GM12878 (cell line): ENCODE measurements at regions not wholly inside any gene's neighbourhood (a gene's known extent, or its start where the extent isn't known, plus 50 kb on each side); places are given as distances from the start of the nearest gene placed in this dataset.

Source experiments
- ATAC-seq: fragments of 200-7000 bp; cut with Tn5 transposase; 3 replicates; pipeline ENCODE4 v1.9.1; 2020; ENCODE audit warnings: mild to moderate bottlenecking, moderate library complexity
- BruUV-seq: library from RNA; stranded (reverse); fragments of 400-500 nt; replicated peaks from 2 replicates; lab custom pipeline; 2021; lab: Mats Ljungman, UMichigan
- CTCF ChIA-PET: fragments of 300-600 bp; sonication (Branson Sonifier 250); formaldehyde crosslinking; extraction: SDS; loops from one replicate; lab custom pipeline; 2021; ENCODE audit warnings: inconsistent platforms; lab: Yijun Ruan, JAX
- POLR2A ChIA-PET: fragments of 350-600 bp; formaldehyde crosslinking; extraction: SDS; loops from one replicate; lab custom pipeline; 2021; ENCODE audit warnings: inconsistent platforms; lab: Charles Lee
- RAD21 ChIA-PET: fragments of 300-600 bp; sonication (Branson Sonifier 250); formaldehyde crosslinking; loops from one replicate; lab custom pipeline; 2023; ENCODE audit warnings: antibody characterized with exemption; ENCODE audit not compliant: unreplicated experiment; lab: Charles Lee
- SMC1A ChIA-PET: fragments of 300-600 bp; sonication (Branson Sonifier 250); formaldehyde crosslinking; loops from one replicate; lab custom pipeline; 2023; ENCODE audit not compliant: unreplicated experiment, uncharacterized antibody; lab: Charles Lee
- DNase-seq: peaks from one replicate; pipeline ENCODE4 v3.0.0-alpha.2; 2011; ENCODE audit warnings: low read depth, low spot score
- FAIRE-seq: peaks from 3 replicates; lab custom pipeline; 2011; peaks lifted over from hg19 to GRCh38; lab: Jason Lieb, UNC
- H2AFZ ChIP-seq: 2 replicates; pipeline ENCODE4 v1.6.0; 2011; ENCODE audit warnings: low read depth, low read length, control low read depth; ENCODE audit not compliant: control insufficient read depth
- H3K27ac ChIP-seq: 2 replicates; pipeline ENCODE4 v1.5.1; 2011; ENCODE audit warnings: control low read depth; ENCODE audit not compliant: control insufficient read depth, insufficient read depth
- H3K27me3 ChIP-seq, 2 experiments: replicated peaks in 1 of 2; 2 replicates each; pipeline versions ENCODE4 v1.6.0 to v1.6.1; 2011; ENCODE audit warnings: low read length in 1 of 2; ENCODE audit not compliant: control insufficient read depth in 2 of 2, insufficient read depth in 2 of 2
- H3K36me3 ChIP-seq, 2 experiments: 2 replicates each; pipeline ENCODE4 v1.5.1; 2011; ENCODE audit warnings: low read length in 1 of 2; ENCODE audit not compliant: control insufficient read depth in 2 of 2, insufficient read depth in 2 of 2
- H3K4me1 ChIP-seq: 2 replicates; pipeline ENCODE4 v1.6.1; 2011; ENCODE audit warnings: mild to moderate bottlenecking, low read length, moderate library complexity, mixed read lengths; ENCODE audit not compliant: control insufficient read depth, insufficient read depth
- H3K4me2 ChIP-seq: 2 replicates; pipeline ENCODE4 v1.6.0; 2011; ENCODE audit warnings: control low read depth; ENCODE audit not compliant: control insufficient read depth, insufficient read depth
- H3K4me3 ChIP-seq: fragments of 200-600 bp; sonication (generic); 2 replicates; pipeline ENCODE4 v1.5.1; 2016
- H3K79me2 ChIP-seq: 2 replicates; pipeline ENCODE4 v1.6.0; 2011; ENCODE audit warnings: low read length; ENCODE audit not compliant: control insufficient read depth, insufficient read depth
- H3K9ac ChIP-seq: 2 replicates; pipeline ENCODE4 v1.8.0; 2011; ENCODE audit warnings: low read length, control low read depth, mixed read lengths; ENCODE audit not compliant: control insufficient read depth, insufficient read depth
- H3K9me3 ChIP-seq: replicated peaks from 3 replicates; pipeline ENCODE4 v1.5.1; 2011; ENCODE audit warnings: mild to moderate bottlenecking, low read length; ENCODE audit not compliant: control insufficient read depth, insufficient read depth
- H4K20me1 ChIP-seq: 2 replicates; pipeline ENCODE4 v1.6.0; 2011; ENCODE audit not compliant: control insufficient read depth, insufficient read depth
- EP300 ChIP-seq, 2 experiments: fragments of 150-350 bp in 1 of 2; IDR thresholded peaks; 2 replicates each; pipeline ENCODE4 v1.6.1; 2011 to 2012; ENCODE audit warnings: low read depth in 2 of 2, low read length in 2 of 2, borderline replicate concordance in 1 of 2, improper control_type of control experiment in 1 of 2, inconsistent platforms in 1 of 2; ENCODE audit not compliant: control insufficient read depth in 1 of 2
- ETV6 ChIP-seq, 2 experiments: fragments of 450-650 bp in 1 of 2; IDR thresholded peaks in 1 of 2; conservative IDR thresholded peaks in 1 of 2; 2 replicates each; pipeline ENCODE4 v1.6.1; 2014; ENCODE audit warnings: antibody characterized with exemption in 1 of 2, borderline replicate concordance in 1 of 2, low read depth in 1 of 2, mild to moderate bottlenecking in 1 of 2, moderate library complexity in 1 of 2
- MYC ChIP-seq: IDR thresholded peaks from 2 replicates; pipeline ENCODE4 v1.6.1; 2011; ENCODE audit warnings: mild to moderate bottlenecking, low read length, moderate library complexity, inconsistent platforms; ENCODE audit not compliant: insufficient read depth, insufficient replicate concordance, insufficient read length, severe bottlenecking
- NR2C2 ChIP-seq: IDR thresholded peaks from 2 replicates; pipeline ENCODE4 v1.6.1; 2011; ENCODE audit warnings: borderline replicate concordance, low read depth; ENCODE audit not compliant: control insufficient read depth, insufficient read length
- PML ChIP-seq: IDR thresholded peaks from 2 replicates; pipeline ENCODE4 v1.6.1; 2012; ENCODE audit warnings: low read length, inconsistent platforms
- WGBS: methylation state at CpG from one replicate; pipeline ENCODE4 v1.1.6; 2016; ENCODE audit warnings: low lambda C conversion rate; ENCODE audit not compliant: insufficient replicate concordance, insufficient coverage; ENCODE audit errors: missing lambda C conversion rate; 5-methylcytosine and 5-hydroxymethylcytosine counted together
- in situ Hi-C: fragments of 300-500 bp; cut with MboI; formaldehyde crosslinking; loops from 9 replicates; pipeline ENCODE4 v1.14.3; 2018; ENCODE audit warnings: mixed read lengths
- intact Hi-C: fragments of 100-400 bp; cut with micrococcal nuclease; formaldehyde crosslinking; loops from one replicate; pipeline ENCODE4 v1.14.2; 2022; ENCODE audit not compliant: unreplicated experiment
- TF ChIP-seq, protein P1 (sequence below): fragments of 450-650 bp; IDR thresholded peaks from 2 replicates; pipeline ENCODE4 v1.6.1; 2016; ENCODE audit warnings: mild to moderate bottlenecking
- TF ChIP-seq, protein P2 (sequence below): IDR thresholded peaks from 2 replicates; pipeline ENCODE4 v1.6.1; 2011; ENCODE audit warnings: low read depth, mild to moderate bottlenecking, low read length, moderate library complexity, borderline replicate concordance; ENCODE audit errors: extremely low read depth
- TF ChIP-seq, protein P3 (sequence below): fragments of 450-650 bp; IDR thresholded peaks from 2 replicates; pipeline ENCODE4 v1.6.1; 2014; ENCODE audit warnings: mild to moderate bottlenecking

DNA sequence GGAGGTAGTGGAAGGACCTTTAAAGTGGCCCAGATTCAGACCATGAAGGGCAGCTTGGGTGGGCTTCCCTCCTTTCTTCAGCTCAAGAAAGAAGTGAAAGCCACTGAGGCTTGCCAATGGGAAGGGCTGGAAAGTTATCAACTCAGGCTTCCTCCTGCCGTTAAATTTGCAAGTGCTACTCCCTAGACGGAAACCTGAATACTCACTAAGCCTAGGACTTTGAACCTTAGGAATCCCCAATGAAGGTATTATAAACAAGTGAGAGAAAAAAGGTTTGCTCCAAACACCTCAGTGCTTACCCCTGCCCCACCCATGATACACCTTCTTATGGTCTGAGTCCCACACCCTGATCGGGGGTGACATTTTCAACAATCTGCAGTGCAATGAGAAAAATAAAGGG, 396.4 kb downstream of the SHQ1 start:
- POLR2A ChIA-PET, result interaction anchor here (0.5 to 1.2 kb wide), 2 partner anchors 18 to 21 kb away, joined by 3 to 6 read pairs; no protein-coding TSS in a partner anchor
- TF ChIP-seq EP300 (IDR thresholded peaks at IDR 0.05; ENCODE audit: borderline replicate concordance in 1 of 2, control insufficient read depth in 1 of 2, low read depth in 2 of 2, low read length in 2 of 2) (no peak), ETV6 (conservative IDR thresholded peaks at IDR 0.05 in 1 of 2, IDR thresholded peaks at IDR 0.05 in 1 of 2; ENCODE audit: borderline replicate concordance in 1 of 2, low read depth in 1 of 2) (no peak), PML (no peak), NR2C2 (no peak), MYC (no peak)
- TF ChIP-seq, protein P1, sequence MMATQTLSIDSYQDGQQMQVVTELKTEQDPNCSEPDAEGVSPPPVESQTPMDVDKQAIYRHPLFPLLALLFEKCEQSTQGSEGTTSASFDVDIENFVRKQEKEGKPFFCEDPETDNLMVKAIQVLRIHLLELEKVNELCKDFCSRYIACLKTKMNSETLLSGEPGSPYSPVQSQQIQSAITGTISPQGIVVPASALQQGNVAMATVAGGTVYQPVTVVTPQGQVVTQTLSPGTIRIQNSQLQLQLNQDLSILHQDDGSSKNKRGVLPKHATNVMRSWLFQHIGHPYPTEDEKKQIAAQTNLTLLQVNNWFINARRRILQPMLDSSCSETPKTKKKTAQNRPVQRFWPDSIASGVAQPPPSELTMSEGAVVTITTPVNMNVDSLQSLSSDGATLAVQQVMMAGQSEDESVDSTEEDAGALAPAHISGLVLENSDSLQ, result no peak
- TF ChIP-seq, protein P2, sequence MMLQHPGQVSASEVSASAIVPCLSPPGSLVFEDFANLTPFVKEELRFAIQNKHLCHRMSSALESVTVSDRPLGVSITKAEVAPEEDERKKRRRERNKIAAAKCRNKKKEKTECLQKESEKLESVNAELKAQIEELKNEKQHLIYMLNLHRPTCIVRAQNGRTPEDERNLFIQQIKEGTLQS, result no peak
- TF ChIP-seq, protein P3, sequence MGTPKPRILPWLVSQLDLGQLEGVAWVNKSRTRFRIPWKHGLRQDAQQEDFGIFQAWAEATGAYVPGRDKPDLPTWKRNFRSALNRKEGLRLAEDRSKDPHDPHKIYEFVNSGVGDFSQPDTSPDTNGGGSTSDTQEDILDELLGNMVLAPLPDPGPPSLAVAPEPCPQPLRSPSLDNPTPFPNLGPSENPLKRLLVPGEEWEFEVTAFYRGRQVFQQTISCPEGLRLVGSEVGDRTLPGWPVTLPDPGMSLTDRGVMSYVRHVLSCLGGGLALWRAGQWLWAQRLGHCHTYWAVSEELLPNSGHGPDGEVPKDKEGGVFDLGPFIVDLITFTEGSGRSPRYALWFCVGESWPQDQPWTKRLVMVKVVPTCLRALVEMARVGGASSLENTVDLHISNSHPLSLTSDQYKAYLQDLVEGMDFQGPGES, result no peak
- CTCF ChIA-PET, result no interaction called here

More for the DNA sequence above, 396.4 kb downstream of the SHQ1 start:
- Histone ChIP-seq H4K20me1 (no peaks in the 10 kb centered on the region), H3K4me1 (peaks cover 6% of the 10 kb centered on the region; the same call in 1 of the 2 replicates), H3K79me2 (no peaks in the 10 kb centered on the region), H3K36me3 (no peaks in the 10 kb centered on the region), H2AFZ (no peak overlapping the region), H3K4me2 (no peak overlapping the region), H3K4me3 (no peak overlapping the region), H3K9me3 (no peaks in the 10 kb centered on the region; the same call in 2 of the 3 replicates), H3K27me3 (no peaks in the 10 kb centered on the region; a peak in 1 of 4 replicates), H3K27ac (no peak overlapping the region), H3K9ac (no peak overlapping the region)
- SMC1A ChIA-PET, result interaction anchor here (0.9 kb wide), 1 partner anchor 214 kb away, joined by 3 read pairs; no protein-coding TSS in a partner anchor
- 94% methylated on average over 3 of the region's 3 CpGs for WGBS
- DNase-seq, result no peak
- RAD21 ChIA-PET, result interaction anchor here (1.6 kb wide), 1 partner anchor 31 kb away, joined by 5 read pairs; no protein-coding TSS in a partner anchor
- intact Hi-C loops, result no loop called here
- in situ Hi-C loops, result no loop called here
- no peak for FAIRE-seq
- no peak for ATAC-seq
- BruUV-seq, result no TSS peak
